ENCODE measurements at regions not wholly inside any gene's neighbourhood (a gene's known extent, or its start where the extent isn't known, plus 50 kb on each side); places are given as distances from the start of the nearest gene placed in this dataset.
"Not testable (repeated sequence)": the region's sequence is repeated elsewhere in the genome, so short reads cannot be mapped to it uniquely, and the experiment has no call there.

DNA sequence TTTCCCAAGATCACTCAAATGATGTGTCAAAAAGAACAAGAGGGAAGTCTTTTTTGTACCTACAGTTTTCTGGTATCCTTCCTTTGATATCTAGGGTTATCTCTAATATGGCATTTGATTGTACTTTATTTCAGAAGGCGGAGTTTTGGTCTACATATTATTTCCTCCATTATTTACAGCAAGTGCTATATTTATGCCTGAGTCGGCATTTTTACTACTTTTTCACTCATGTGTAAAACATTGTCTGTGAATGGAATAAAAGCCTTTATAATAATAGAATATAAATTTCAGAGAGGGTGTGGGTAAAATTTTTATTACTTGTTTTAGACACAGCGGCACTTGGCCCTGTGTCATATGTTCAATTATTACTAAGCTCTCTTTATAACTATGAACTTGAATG lies 398.4 kb downstream of the BCKDHB start:
- Mint-ChIP-seq H3K9me3 (ENCODE audit: unreplicated experiment) (no peaks in the 10 kb centered on the region), H3K4me3 (ENCODE audit: unreplicated experiment) (no peak overlapping the region), H3K36me3 (ENCODE audit: insufficient read depth, unreplicated experiment) (no peaks in the 10 kb centered on the region), H3K27me3 (ENCODE audit: insufficient read depth, unreplicated experiment) (no peaks in the 10 kb centered on the region), H3K4me1 (ENCODE audit: insufficient read depth, unreplicated experiment) (no peaks in the 10 kb centered on the region), H3K27ac (ENCODE audit: low read depth, unreplicated experiment) (no peak overlapping the region)
- intact Hi-C loops (cut with micrococcal nuclease), result no loop called here
- ChIA-PET CTCF (no interaction called here), POLR2A (no interaction called here)
- TF ChIP-seq, protein P1, sequence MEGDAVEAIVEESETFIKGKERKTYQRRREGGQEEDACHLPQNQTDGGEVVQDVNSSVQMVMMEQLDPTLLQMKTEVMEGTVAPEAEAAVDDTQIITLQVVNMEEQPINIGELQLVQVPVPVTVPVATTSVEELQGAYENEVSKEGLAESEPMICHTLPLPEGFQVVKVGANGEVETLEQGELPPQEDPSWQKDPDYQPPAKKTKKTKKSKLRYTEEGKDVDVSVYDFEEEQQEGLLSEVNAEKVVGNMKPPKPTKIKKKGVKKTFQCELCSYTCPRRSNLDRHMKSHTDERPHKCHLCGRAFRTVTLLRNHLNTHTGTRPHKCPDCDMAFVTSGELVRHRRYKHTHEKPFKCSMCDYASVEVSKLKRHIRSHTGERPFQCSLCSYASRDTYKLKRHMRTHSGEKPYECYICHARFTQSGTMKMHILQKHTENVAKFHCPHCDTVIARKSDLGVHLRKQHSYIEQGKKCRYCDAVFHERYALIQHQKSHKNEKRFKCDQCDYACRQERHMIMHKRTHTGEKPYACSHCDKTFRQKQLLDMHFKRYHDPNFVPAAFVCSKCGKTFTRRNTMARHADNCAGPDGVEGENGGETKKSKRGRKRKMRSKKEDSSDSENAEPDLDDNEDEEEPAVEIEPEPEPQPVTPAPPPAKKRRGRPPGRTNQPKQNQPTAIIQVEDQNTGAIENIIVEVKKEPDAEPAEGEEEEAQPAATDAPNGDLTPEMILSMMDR (IDR thresholded peaks at IDR 0.05; ENCODE audit: unreplicated experiment), result no peak
- no peak for DNase-seq (ENCODE audit: unreplicated experiment)
- BruUV-seq (replicated peaks), result no TSS peak

DNA sequence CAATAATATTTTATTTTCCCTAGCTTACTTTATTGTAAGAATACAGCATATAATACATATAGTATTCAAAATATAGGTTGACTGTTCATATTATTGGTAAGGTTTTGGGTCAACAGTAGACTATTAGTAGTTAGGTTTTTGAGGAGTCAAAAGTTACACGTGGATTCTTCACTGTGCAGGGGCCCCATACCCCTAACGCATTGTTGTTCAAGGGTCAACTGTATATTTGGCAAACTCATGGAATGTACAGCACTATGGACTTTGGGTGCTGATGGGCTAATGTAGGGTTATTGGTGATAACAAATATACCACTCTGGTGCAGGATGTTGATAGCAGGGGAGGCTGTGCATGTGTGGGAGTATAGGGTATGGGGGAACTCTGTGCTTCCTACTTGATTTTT lies 397.2 kb downstream of the BCKDHB start:
- DNase-seq (ENCODE audit: unreplicated experiment), result no peak
- no peak overlapping the region for H3K4me3 Mint-ChIP-seq (ENCODE audit: unreplicated experiment)
- no peaks in the 10 kb centered on the region for H3K4me1 Mint-ChIP-seq (ENCODE audit: insufficient read depth, unreplicated experiment)
- no peaks in the 10 kb centered on the region for H3K27me3 Mint-ChIP-seq (ENCODE audit: insufficient read depth, unreplicated experiment)
- ChIA-PET POLR2A (no interaction called here), CTCF (no interaction called here)
- TF ChIP-seq, protein P1 (IDR thresholded peaks at IDR 0.05; ENCODE audit: unreplicated experiment), result no peak
- H3K9me3 Mint-ChIP-seq (ENCODE audit: unreplicated experiment), result no peaks in the 10 kb centered on the region
- no peak overlapping the region for H3K27ac Mint-ChIP-seq (ENCODE audit: low read depth, unreplicated experiment)
- no peaks in the 10 kb centered on the region for H3K36me3 Mint-ChIP-seq (ENCODE audit: insufficient read depth, unreplicated experiment)
- no TSS peak for BruUV-seq (replicated peaks)
- intact Hi-C loops (cut with micrococcal nuclease), result no loop called here

DNA sequence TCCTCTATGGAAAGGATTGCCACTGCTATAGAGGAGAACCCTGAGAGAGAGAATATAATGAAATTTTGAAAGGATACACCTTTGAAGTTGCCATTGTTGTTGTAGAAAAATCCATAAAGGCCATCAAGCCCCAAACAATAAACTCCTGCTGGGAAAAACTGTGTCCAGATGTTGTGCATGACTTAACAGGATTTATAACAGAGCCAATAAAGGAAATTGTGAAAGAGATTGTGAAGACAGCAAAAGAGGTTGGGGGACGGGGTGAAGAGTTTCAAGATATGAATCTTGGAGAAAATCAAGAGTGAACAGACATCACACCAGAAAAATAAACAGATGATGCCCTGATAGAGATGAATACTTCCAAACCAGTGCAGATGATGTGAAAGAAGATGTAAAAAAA lies 396.4 kb downstream of the BCKDHB start:
- H3K9me3 Mint-ChIP-seq (ENCODE audit: unreplicated experiment), result no peaks in the 10 kb centered on the region
- no peaks in the 10 kb centered on the region for H3K4me1 Mint-ChIP-seq (ENCODE audit: insufficient read depth, unreplicated experiment)
- H3K36me3 Mint-ChIP-seq (ENCODE audit: insufficient read depth, unreplicated experiment), result no peaks in the 10 kb centered on the region
- TF ChIP-seq, protein P1 (IDR thresholded peaks at IDR 0.05; ENCODE audit: unreplicated experiment), result no peak
- no TSS peak for BruUV-seq (replicated peaks)
- POLR2A ChIA-PET, result no interaction called here
- H3K27ac Mint-ChIP-seq (ENCODE audit: low read depth, unreplicated experiment), result no peak overlapping the region
- intact Hi-C loops (cut with micrococcal nuclease), result no loop called here
- no peaks in the 10 kb centered on the region for H3K27me3 Mint-ChIP-seq (ENCODE audit: insufficient read depth, unreplicated experiment)
- DNase-seq (ENCODE audit: unreplicated experiment), result no peak
- no peak overlapping the region for H3K4me3 Mint-ChIP-seq (ENCODE audit: unreplicated experiment)
- CTCF ChIA-PET, result interaction anchor here (0.6 kb wide), 1 partner anchor 1390 kb away, joined by 3 read pairs; no protein-coding TSS in a partner anchor

DNA sequence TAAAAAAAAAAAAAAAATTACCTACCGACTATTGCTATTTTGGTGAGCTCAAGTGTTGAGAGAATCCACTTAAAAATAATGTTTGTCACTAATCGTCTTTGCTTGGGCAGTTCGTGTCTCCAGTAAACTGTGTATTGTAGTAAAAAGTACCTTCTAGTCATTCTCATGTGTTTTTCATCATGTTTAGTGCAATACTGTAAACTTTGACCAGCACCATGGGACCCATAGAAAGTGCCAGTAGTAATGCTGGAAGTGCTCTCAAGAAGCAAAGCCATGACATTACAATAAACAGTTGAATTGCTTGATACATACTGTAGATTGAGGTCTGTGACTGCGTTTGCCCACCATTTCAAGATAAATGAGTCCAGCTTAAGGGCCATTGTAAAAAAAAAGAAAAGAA lies 395.2 kb downstream of the BCKDHB start:
- DNase-seq (ENCODE audit: unreplicated experiment), result no peak
- Mint-ChIP-seq H3K36me3 (ENCODE audit: insufficient read depth, unreplicated experiment) (no peaks in the 10 kb centered on the region), H3K27me3 (ENCODE audit: insufficient read depth, unreplicated experiment) (no peaks in the 10 kb centered on the region), H3K9me3 (ENCODE audit: unreplicated experiment) (peaks cover 6% of the 10 kb centered on the region), H3K27ac (ENCODE audit: low read depth, unreplicated experiment) (no peak overlapping the region), H3K4me3 (ENCODE audit: unreplicated experiment) (no peak overlapping the region), H3K4me1 (ENCODE audit: insufficient read depth, unreplicated experiment) (no peaks in the 10 kb centered on the region)
- intact Hi-C loops (cut with micrococcal nuclease), result no loop called here
- CTCF ChIA-PET, result interaction anchor here (0.7 kb wide), 1 partner anchor 292 kb away, joined by 3 read pairs; no protein-coding TSS in a partner anchor
- TF ChIP-seq, protein P1 (IDR thresholded peaks at IDR 0.05; ENCODE audit: unreplicated experiment), result no peak
- BruUV-seq (replicated peaks), result no TSS peak
- POLR2A ChIA-PET, result interaction anchor here (0.7 kb wide), 1 partner anchor 28 kb away, joined by 5 read pairs; no protein-coding TSS in a partner anchor

DNA sequence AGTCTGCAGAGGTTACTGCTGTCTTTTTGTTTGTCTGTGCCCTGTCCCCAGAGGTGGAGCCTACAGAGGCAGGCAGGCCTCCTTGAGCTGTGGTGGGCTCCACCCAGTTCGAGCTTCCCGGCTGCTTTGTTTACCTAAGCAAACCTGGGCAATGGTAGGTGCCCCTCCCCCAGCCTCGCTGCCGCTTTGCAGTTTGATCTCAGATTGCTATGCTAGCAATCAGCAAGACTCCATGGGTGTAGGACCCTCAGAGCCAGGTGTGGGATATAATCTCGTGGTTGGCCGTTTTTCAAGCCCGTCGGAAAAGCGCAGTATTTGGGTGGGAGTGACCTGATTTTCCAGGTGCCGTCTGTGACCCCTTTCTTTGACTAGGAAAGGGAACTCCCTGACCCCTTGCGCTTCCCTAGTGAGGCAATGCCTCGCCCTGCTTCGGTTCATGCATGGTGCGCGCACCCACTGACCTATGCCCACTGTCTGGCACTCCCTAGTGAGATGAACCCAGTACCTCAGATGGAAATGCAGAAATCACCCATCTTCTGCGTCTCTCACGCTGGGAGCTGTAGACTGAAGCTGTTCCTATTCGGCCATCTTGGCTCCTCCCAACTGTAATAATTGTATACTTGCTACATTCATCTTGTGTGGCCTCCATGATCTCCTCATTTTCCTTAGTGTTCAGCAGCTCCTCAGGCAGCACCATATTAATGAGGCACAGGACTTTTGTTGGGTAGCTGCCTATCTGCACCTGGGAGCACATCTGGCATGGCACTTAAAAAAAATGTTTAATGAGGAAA lies 391.4 kb downstream of the BCKDHB start:
- H3K27ac Mint-ChIP-seq (ENCODE audit: low read depth, unreplicated experiment); DNase-seq (ENCODE audit: unreplicated experiment); H3K4me3 Mint-ChIP-seq (ENCODE audit: unreplicated experiment); H3K27me3 Mint-ChIP-seq (ENCODE audit: insufficient read depth, unreplicated experiment); H3K4me1 Mint-ChIP-seq (ENCODE audit: insufficient read depth, unreplicated experiment); BruUV-seq (replicated peaks); POLR2A ChIA-PET; H3K36me3 Mint-ChIP-seq (ENCODE audit: insufficient read depth, unreplicated experiment); H3K9me3 Mint-ChIP-seq (ENCODE audit: unreplicated experiment); intact Hi-C loops (cut with micrococcal nuclease): not testable (repeated sequence)
- CTCF ChIA-PET, result interaction anchor here (0.6 kb wide), 1 partner anchor 25 kb away, joined by 3 read pairs; no protein-coding TSS in a partner anchor

Data from MCF 10A (cell line).